M059J (cell line): ENCODE measurements at regions not wholly inside any gene's neighbourhood (a gene's known extent, or its start where the extent isn't known, plus 50 kb on each side); places are given as distances from the start of the nearest gene placed in this dataset.
"Not testable (repeated sequence)": the region's sequence is repeated elsewhere in the genome, so short reads cannot be mapped to it uniquely, and the experiment has no call there.

Experiments
- DNase-seq: peaks from one replicate; pipeline ENCODE4 v3.0.0-alpha.2; 2012; ENCODE audit warnings: low read depth

GRCh38 chr5:60489377-60489776 is 210.6 kb downstream of the DEPDC1B start:
- peak; percentile 62 for DNase-seq

- no peak for DNase-seq
Measured at GRCh38 chr5:60488466-60489130, 211.4 kb downstream of the DEPDC1B start.

- DNase-seq, result no peak
Measured at GRCh38 chr5:60487885-60488442, 212.0 kb downstream of the DEPDC1B start.

- peak; percentile 77 for DNase-seq
Measured at GRCh38 chr5:60487476-60487875, 212.5 kb downstream of the DEPDC1B start.

- DNase-seq, result no peak
Measured at GRCh38 chr5:60485361-60485760, 214.6 kb downstream of the DEPDC1B start.

DNA sequence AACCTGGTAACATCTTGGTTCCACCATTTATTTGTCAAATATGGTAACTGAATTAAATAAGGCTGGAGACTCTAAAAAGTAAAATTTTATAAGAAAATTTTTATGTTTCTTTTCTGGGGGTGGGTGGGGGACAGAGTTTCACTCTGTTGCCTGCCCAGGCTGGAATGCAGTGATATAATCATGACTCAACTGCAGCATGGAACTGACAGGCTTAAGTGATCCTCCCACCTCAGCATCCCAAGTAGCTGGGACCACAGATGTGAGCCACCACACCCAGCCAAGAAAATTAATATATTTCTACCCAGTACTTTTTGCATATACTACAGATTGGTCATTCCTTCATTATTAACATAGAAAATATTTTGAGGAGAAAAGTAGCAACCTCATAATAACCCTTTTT is 216.9 kb downstream of the DEPDC1B start:
- peak; percentile 61 for DNase-seq

GRCh38 chr5:60482301-60482700 is 217.7 kb downstream of the DEPDC1B start:
- DNase-seq, result peak; percentile 54

DNA sequence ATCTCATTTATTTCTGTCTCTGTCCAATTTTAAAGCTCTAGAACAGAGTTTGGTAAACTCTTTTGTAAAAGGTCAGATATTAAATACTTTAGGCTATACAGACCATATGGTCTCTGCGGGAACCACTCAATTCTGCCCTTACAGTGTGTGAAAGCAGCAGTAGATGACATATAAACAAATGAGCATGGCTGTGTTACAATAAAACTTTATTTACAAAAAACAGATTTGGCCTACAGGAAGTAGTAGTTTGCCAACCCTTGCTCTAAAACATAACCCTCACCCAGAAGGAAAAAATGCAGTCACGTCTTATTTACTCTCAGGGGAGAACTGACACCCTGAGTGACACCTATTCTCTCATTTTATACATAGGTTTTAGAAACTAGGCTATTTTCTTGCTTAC is 220.4 kb downstream of the DEPDC1B start:
- no peak for DNase-seq

GRCh38 chr5:60477849-60478248 is 222.1 kb downstream of the DEPDC1B start:
- DNase-seq, result no peak

DNA sequence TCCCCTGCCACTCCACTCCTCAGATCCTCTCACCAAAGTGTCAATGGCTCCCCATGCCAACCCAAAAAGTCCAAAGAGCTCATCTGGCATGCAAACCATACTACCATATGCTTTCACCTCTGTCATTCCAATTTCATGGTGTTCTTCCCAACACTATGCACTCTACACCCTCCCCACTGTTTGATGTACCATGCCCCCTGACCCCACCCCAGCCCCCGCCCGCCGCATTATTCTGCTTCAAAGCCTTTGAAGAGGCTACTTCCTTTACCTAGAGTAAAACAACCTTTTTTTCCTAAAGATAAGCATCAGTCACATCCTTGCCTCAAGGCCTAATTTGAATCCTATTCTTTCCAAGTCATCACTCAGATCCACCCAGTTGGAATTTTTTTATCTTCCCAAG is 226.3 kb downstream of the DEPDC1B start:
- DNase-seq, result peak; percentile 32

DNA sequence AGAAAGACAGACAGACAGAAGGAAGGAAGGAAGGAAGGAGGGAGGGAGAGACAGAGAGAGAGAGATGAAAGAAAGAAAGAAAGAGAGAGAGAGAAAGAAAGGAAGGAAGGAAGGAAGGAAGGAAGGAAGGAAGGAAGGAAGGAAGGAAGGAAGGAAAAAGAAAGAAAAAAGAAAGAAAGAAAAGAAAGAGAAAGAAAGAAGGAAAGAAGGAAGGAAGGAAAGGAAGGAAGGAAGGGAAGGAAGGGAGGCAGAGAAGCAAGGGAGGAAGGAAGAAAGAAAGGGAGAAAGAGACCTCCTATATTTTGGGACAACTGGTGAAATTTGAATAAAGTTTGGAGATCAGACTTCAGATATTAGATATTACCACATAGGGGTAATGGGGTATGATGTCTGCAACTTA is 226.9 kb downstream of the DEPDC1B start:
- not testable (repeated sequence) for DNase-seq

- no peak for DNase-seq
Measured at GRCh38 chr5:60470881-60471280, 229.1 kb downstream of the DEPDC1B start.

- no peak for DNase-seq
Measured at GRCh38 chr5:60469286-60469685, 230.7 kb downstream of the DEPDC1B start.

- peak; percentile 74 for DNase-seq
Measured at GRCh38 chr5:60463179-60463868, 236.6 kb downstream of the DEPDC1B start.

- DNase-seq, result no peak
Measured at GRCh38 chr5:60458666-60459065, 241.3 kb downstream of the DEPDC1B start.

- DNase-seq, result no peak
Measured at GRCh38 chr5:60457233-60457632, 242.7 kb downstream of the DEPDC1B start.

DNA sequence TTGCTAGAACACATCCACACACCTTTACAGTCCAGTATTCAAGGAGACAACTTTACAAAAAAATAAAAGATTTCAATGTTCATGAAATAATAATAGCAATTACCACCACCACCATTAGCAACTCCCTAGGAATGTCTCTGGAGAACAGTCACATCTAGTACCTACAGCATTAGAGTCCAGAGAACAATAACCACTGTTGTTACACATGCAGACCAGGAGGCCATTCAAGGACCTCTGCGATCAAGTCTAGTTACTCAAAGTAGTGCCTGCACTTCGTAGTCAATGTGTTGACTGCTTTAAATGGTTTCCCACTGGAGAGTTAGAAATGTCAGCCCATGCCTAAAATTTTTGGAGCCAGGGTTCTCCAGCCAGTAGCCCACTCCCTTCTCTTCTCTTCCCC is 244.4 kb downstream of the DEPDC1B start:
- peak; percentile 44 for DNase-seq

GRCh38 chr5:60454277-60454676 is 245.7 kb downstream of the DEPDC1B start:
- not testable (repeated sequence) for DNase-seq

GRCh38 chr5:60453186-60453976 is 246.6 kb downstream of the DEPDC1B start:
- no peak for DNase-seq

GRCh38 chr5:60448600-60448999 is 251.4 kb downstream of the DEPDC1B start:
- DNase-seq, result no peak

GRCh38 chr5:60447488-60447920 is 252.5 kb downstream of the DEPDC1B start:
- DNase-seq, result no peak

DNA sequence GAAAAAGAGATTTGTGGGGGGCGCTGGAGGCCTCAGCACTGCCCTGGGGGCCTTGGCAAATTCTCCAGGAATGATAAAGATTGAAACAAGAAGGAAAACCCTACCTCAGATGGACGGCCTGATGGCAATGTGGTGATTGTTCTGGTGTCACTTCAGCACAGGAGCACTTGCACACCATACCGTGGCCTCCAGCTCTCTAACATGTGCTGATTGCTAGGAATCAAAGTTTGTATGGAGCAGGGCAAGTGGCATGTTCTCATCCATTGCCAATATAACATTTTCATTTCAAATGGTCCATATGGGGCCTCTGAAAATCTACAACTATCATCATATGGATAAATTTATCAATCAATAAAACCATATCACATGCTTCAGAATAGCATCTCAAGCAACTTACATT is 253.0 kb downstream of the DEPDC1B start:
- DNase-seq, result no peak
